IMR-90 (cell line): ENCODE measurements at regions not wholly inside any gene's neighbourhood (a gene's known extent, or its start where the extent isn't known, plus 50 kb on each side); places are given as distances from the start of the nearest gene placed in this dataset.

Source experiments
- ATAC-seq: fragments of 200-7000 bp; cut with Tn5 transposase; 2 replicates; pipeline ENCODE4 v1.9.1; 2020; ENCODE audit warnings: low read depth, mild to moderate bottlenecking, moderate library complexity
- BruUV-seq: library from RNA; stranded (reverse); fragments of 400-500 nt; replicated peaks from 2 replicates; lab custom pipeline; 2021; lab: Mats Ljungman, UMichigan
- CTCF ChIA-PET: fragments of 300-600 bp; formaldehyde crosslinking; extraction: SDS; loops from one replicate; lab custom pipeline; 2021; ENCODE audit warnings: antibody characterized with exemption; lab: Yijun Ruan, JAX
- POLR2A ChIA-PET: fragments of 300-600 bp; sonication (Branson Sonifier 250); formaldehyde crosslinking; loops from one replicate; lab custom pipeline; 2022; ENCODE audit warnings: antibody characterized with exemption; ENCODE audit not compliant: unreplicated experiment; lab: Charles Lee
- DNase-seq: peaks from one replicate; pipeline ENCODE4 v3.0.0; 2013
- H2AFZ ChIP-seq: replicated peaks from 2 replicates; pipeline ENCODE3; 2013; ENCODE audit warnings: low read length, mild to moderate bottlenecking; ENCODE audit not compliant: poor library complexity
- H2AK5ac ChIP-seq: 2 replicates; pipeline ENCODE4 v1.6.1; 2013; ENCODE audit warnings: low read depth, low read length, inconsistent platforms
- H2AK9ac ChIP-seq: replicated peaks from 2 replicates; pipeline ENCODE3; 2013; ENCODE audit warnings: mild to moderate bottlenecking, low read depth, low read length, moderate library complexity; ENCODE audit not compliant: poor library complexity
- H2BK120ac ChIP-seq: 2 replicates; pipeline ENCODE4 v1.6.1; 2013; ENCODE audit warnings: low read depth, low read length, inconsistent platforms
- H2BK15ac ChIP-seq: 3 replicates; pipeline ENCODE4 v1.6.1; 2013; ENCODE audit warnings: low read depth, low read length, inconsistent platforms
- H2BK20ac ChIP-seq: 2 replicates; pipeline ENCODE4 v1.6.1; 2013; ENCODE audit warnings: low read depth, mild to moderate bottlenecking, inconsistent platforms, low read length, moderate library complexity
- H2BK5ac ChIP-seq: 2 replicates; pipeline ENCODE4 v1.6.1; 2013; ENCODE audit warnings: mild to moderate bottlenecking, low read depth, low read length, inconsistent platforms; ENCODE audit not compliant: poor library complexity, severe bottlenecking
- H3K14ac ChIP-seq: replicated peaks from 2 replicates; pipeline ENCODE4 v1.6.1; 2013; ENCODE audit warnings: low read depth, low read length, inconsistent platforms
- H3K18ac ChIP-seq: 2 replicates; pipeline ENCODE4 v1.6.1; 2013; ENCODE audit warnings: low read depth, low read length, control low read depth
- H3K23ac ChIP-seq: 2 replicates; pipeline ENCODE4 v1.6.1; 2013; ENCODE audit warnings: low read depth, low read length, inconsistent platforms
- H3K27ac ChIP-seq: 2 replicates; pipeline ENCODE4 v1.5.1; 2013; ENCODE audit warnings: mild to moderate bottlenecking, control low read depth, low read length; ENCODE audit not compliant: insufficient read depth
- H3K27me3 ChIP-seq: 2 replicates; pipeline ENCODE4 v1.6.1; 2013; ENCODE audit warnings: low read length; ENCODE audit not compliant: control insufficient read depth, insufficient read depth
- H3K36me3 ChIP-seq: 2 replicates; pipeline ENCODE4 v1.6.1; 2013; ENCODE audit warnings: low read length, mixed read lengths; ENCODE audit not compliant: control insufficient read depth, insufficient read depth
- H3K4ac ChIP-seq: 2 replicates; pipeline ENCODE4 v1.6.1; 2013; ENCODE audit warnings: low read depth, low read length, inconsistent platforms
- H3K4me1 ChIP-seq: 2 replicates; pipeline ENCODE4 v1.6.1; 2013; ENCODE audit warnings: low read length, mixed read lengths; ENCODE audit not compliant: control insufficient read depth, insufficient read depth
- H3K4me2 ChIP-seq: 2 replicates; pipeline ENCODE4 v1.6.1; 2013; ENCODE audit warnings: low read depth, mild to moderate bottlenecking, control low read depth, low read length, moderate library complexity
- H3K4me3 ChIP-seq: 2 replicates; pipeline ENCODE4 v1.5.1; 2013; ENCODE audit warnings: low read depth, mild to moderate bottlenecking, control low read depth, low read length, moderate library complexity; ENCODE audit not compliant: insufficient read depth
- H3K56ac ChIP-seq: 2 replicates; pipeline ENCODE4 v1.6.1; 2013; ENCODE audit warnings: low read length, inconsistent platforms; ENCODE audit not compliant: insufficient read depth; ENCODE audit errors: extremely low read depth
- H3K79me1 ChIP-seq, 2 experiments: 2 replicates each; pipeline ENCODE4 v1.6.1; 2013; ENCODE audit warnings: low read length in 2 of 2, inconsistent platforms in 1 of 2, low read depth in 1 of 2
- H3K9ac ChIP-seq: 2 replicates; pipeline ENCODE4 v1.6.1; 2013; ENCODE audit warnings: low read depth, low read length, control low read depth
- H3K9me1 ChIP-seq: 2 replicates; pipeline ENCODE4 v1.6.1; 2013; ENCODE audit warnings: low read length, inconsistent platforms; ENCODE audit not compliant: insufficient read depth
- H3K9me3 ChIP-seq: 2 replicates; pipeline ENCODE4 v1.6.1; 2013; ENCODE audit warnings: low read length; ENCODE audit not compliant: control insufficient read depth, insufficient read depth
- H4K20me1 ChIP-seq: 2 replicates; pipeline ENCODE4 v1.6.1; 2013; ENCODE audit warnings: low read length, inconsistent platforms; ENCODE audit not compliant: insufficient read depth
- H4K5ac ChIP-seq: 2 replicates; pipeline ENCODE4 v1.6.1; 2013; ENCODE audit warnings: mild to moderate bottlenecking, low read depth, low read length, control low read depth
- H4K8ac ChIP-seq, 2 experiments: 2 replicates each; pipeline ENCODE4 v1.6.1; 2013; ENCODE audit warnings: low read depth in 2 of 2, low read length in 2 of 2, control low read depth in 1 of 2, inconsistent platforms in 1 of 2
- H4K91ac ChIP-seq: 2 replicates; pipeline ENCODE4 v1.6.1; 2013; ENCODE audit warnings: low read depth, low read length, inconsistent platforms; ENCODE audit not compliant: insufficient read depth
- CEBPB ChIP-seq: IDR thresholded peaks from 2 replicates; pipeline ENCODE4 v1.6.1; 2012; ENCODE audit warnings: low read depth, low read length, improper control_type of control experiment
- CHD1 ChIP-seq: IDR thresholded peaks from 2 replicates; pipeline ENCODE4 v1.6.1; 2012; ENCODE audit warnings: low read depth, low read length, improper control_type of control experiment
- FOS ChIP-seq: fragments of 150-350 bp; IDR thresholded peaks from 2 replicates; pipeline ENCODE4 v1.6.1; 2016; ENCODE audit warnings: low read depth, low read length
- MAFK ChIP-seq: IDR thresholded peaks from 2 replicates; pipeline ENCODE4 v1.6.1; 2012; ENCODE audit warnings: low read depth, low read length, improper control_type of control experiment
- MAZ ChIP-seq: IDR thresholded peaks from 2 replicates; pipeline ENCODE4 v1.6.1; 2012; ENCODE audit warnings: low read depth, mild to moderate bottlenecking, low read length, improper control_type of control experiment, moderate library complexity, borderline replicate concordance
- MXI1 ChIP-seq: IDR thresholded peaks from 2 replicates; pipeline ENCODE4 v1.6.1; 2012; ENCODE audit warnings: low read depth, mild to moderate bottlenecking, low read length, moderate library complexity, borderline replicate concordance
- NFE2L2 ChIP-seq: fragments of 150-350 bp; IDR thresholded peaks from 2 replicates; pipeline ENCODE4 v1.6.1; 2016; ENCODE audit warnings: low read depth, mild to moderate bottlenecking, low read length
- POLR2A ChIP-seq: IDR thresholded peaks from 2 replicates; pipeline ENCODE4 v1.6.1; 2012; ENCODE audit warnings: mild to moderate bottlenecking, low read depth, low read length
- RAD21 ChIP-seq: IDR thresholded peaks from 2 replicates; pipeline ENCODE4 v1.6.1; 2012; ENCODE audit warnings: low read length, improper control_type of control experiment
- RFX5 ChIP-seq: IDR thresholded peaks from 2 replicates; pipeline ENCODE4 v1.8.0; 2012; ENCODE audit warnings: low read depth, mild to moderate bottlenecking, low read length, moderate library complexity
- WGBS, 2 experiments: methylation state at CpG; one replicate each; pipeline versions ENCODE4 v1.1.5 to v1.1.7; 2013; ENCODE audit warnings: missing lambda C conversion rate in 2 of 2; ENCODE audit not compliant: insufficient read length in 1 of 2; ENCODE audit errors: extremely low coverage in 2 of 2; 5-methylcytosine and 5-hydroxymethylcytosine counted together
- dilution Hi-C: fragments of 300-500 bp; cut with HindIII; formaldehyde crosslinking; loops from one replicate; pipeline ENCODE4 v1.14.3; 2018; ENCODE audit warnings: low sequenced_read_pairs; ENCODE audit not compliant: unreplicated experiment
- in situ Hi-C: fragments of 300-500 bp; cut with MboI; formaldehyde crosslinking; loops from 3 replicates; pipeline ENCODE4 v1.14.3; 2019; ENCODE audit warnings: low sequenced_read_pairs, inconsistent platforms, mixed read lengths
- intact Hi-C: fragments of 100-400 bp; cut with micrococcal nuclease; formaldehyde crosslinking; loops from 2 replicates; pipeline ENCODE4 v1.10.0; 2022
- TF ChIP-seq, protein P1 (sequence below): fragments of 150-350 bp; IDR thresholded peaks from 2 replicates; pipeline ENCODE4 v1.6.1; 2016; ENCODE audit warnings: low read depth, mild to moderate bottlenecking, low read length, moderate library complexity, borderline replicate concordance

DNA sequence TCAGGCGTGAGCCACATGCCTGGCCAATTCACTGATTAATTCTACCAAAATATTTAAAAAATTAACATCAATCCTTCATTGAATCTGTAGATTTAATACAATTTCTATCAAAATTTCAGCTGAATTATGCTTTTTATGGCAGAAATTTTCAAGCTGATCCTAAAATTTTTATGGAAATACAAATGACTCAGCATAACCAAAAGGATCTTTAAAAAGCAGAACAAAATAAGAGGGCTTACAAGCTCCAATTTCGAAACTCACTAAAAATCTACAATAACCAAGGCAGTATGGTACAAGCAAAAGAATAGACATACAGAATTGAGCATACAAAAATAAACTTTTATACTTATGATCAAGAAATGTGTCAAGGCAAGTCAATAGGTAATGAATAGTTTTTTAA is 180.4 kb upstream of the CTNNB1 start:
- H2AFZ ChIP-seq: no peak overlapping the region
- no peak overlapping the region for H2BK5ac ChIP-seq
- H4K91ac ChIP-seq: no peak overlapping the region
- no peak overlapping the region for H2AK9ac ChIP-seq
- H3K4ac ChIP-seq: no peak overlapping the region
- CTCF ChIA-PET: no interaction called here
- no peak overlapping the region for H3K4me2 ChIP-seq
- intact Hi-C loops: no loop called here
- no peak overlapping the region for H3K14ac ChIP-seq
- H3K9me3 ChIP-seq: no peaks in the 10 kb centered on the region
- no peaks in the 10 kb centered on the region for H3K36me3 ChIP-seq
- no peak overlapping the region for H3K18ac ChIP-seq
- no peak for ATAC-seq
- H2AK5ac ChIP-seq: no peak overlapping the region
- H3K56ac ChIP-seq: no peak overlapping the region
- no peak overlapping the region for H3K27ac ChIP-seq
- no peak overlapping the region for H3K9ac ChIP-seq
- no peak overlapping the region for H3K4me3 ChIP-seq
- no peak overlapping the region for H3K23ac ChIP-seq
- TF ChIP-seq RFX5 (no peak), RAD21 (no peak), MAZ (no peak), CHD1 (no peak), NFE2L2 (no peak), MXI1 (no peak), POLR2A (no peak), MAFK (no peak), FOS (no peak), CEBPB (no peak)
- TF ChIP-seq, protein P1, sequence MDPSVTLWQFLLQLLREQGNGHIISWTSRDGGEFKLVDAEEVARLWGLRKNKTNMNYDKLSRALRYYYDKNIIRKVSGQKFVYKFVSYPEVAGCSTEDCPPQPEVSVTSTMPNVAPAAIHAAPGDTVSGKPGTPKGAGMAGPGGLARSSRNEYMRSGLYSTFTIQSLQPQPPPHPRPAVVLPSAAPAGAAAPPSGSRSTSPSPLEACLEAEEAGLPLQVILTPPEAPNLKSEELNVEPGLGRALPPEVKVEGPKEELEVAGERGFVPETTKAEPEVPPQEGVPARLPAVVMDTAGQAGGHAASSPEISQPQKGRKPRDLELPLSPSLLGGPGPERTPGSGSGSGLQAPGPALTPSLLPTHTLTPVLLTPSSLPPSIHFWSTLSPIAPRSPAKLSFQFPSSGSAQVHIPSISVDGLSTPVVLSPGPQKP: no peak
- no peak overlapping the region for H4K8ac ChIP-seq
- in situ Hi-C loops: no loop called here
- H2BK15ac ChIP-seq: no peak overlapping the region
- no TSS peak for BruUV-seq
- H3K4me1 ChIP-seq: no peaks in the 10 kb centered on the region
- H3K79me1 ChIP-seq: no peaks in the 10 kb centered on the region
- H4K5ac ChIP-seq: no peak overlapping the region
- WGBS, 2 experiments: no CpG with 5 or more reads among the region's 2 CpGs
- POLR2A ChIA-PET: no interaction called here
- DNase-seq: no peak
- no peak overlapping the region for H2BK120ac ChIP-seq
- no peaks in the 10 kb centered on the region for H4K20me1 ChIP-seq
- H2BK20ac ChIP-seq: no peak overlapping the region
- dilution Hi-C loops: no loop called here
- H3K27me3 ChIP-seq: no peaks in the 10 kb centered on the region
- no peaks in the 10 kb centered on the region for H3K9me1 ChIP-seq
